ENCODE measurements at regions not wholly inside any gene's neighbourhood (a gene's known extent, or its start where the extent isn't known, plus 50 kb on each side); places are given as distances from the start of the nearest gene placed in this dataset.

DNA sequence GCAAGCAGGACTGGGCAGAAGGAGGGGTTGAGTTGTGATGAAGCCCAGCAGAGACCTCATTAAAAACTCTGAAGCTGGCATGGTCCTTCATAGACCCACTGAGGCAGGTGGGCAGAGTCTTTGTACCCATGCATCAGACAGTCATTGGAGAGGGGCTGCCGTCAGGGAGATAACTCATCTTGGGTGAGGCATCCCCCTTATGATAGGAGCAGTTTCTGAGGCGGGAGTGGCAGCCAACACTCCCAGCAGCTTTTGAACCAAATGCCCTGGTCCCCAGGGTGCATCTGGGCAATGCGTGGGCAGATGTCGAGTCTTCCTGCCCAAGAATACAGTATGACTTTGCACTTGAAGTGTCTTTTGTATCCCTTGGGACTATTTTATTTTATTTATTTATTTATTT, 68.1 kb downstream of the HTR5A start:
- DNase-seq, result no peak

GRCh38 chr7:155141562-155141961, 71.4 kb downstream of the HTR5A start:
- DNase-seq, result no peak

DNA sequence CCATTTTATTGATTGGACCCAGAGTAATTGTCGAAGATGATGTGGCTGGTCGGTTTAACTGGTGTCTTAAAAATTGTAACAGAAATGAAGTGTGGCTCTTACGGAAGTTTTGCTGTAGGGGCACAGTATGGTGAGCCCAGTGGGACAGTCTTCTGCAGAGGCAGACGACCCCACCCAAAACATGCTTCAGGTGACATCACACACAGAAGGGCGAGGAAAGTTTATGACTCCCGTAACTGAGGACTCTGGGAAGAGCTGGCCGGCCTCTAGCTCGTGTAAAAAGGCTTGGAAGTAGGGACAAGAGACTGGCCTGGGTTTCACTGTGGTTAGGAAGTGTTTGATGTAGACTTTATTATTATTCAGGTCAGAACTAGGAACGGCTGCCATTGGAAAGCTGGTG, 73.3 kb downstream of the HTR5A start:
- DNase-seq, result no peak

DNA sequence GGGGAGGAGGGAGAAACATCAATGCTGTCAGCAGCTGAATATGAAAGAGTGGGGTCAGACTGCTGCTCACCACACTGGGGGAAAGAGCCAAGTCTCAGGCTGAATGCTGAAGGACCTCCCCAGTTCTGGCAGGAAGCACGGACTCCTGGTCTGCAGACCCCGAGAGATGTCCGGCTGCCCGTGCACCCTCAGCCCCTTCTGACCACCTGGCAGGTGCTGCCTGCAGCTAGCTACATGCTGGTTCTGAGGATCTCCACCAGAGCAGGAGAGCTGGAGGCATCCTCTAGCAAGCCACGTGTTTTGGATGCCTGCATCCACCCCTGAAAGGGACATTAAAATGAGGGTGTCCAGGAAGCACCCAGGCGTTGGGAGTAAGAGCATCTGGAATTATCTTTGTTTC, 74.2 kb downstream of the HTR5A start:
- no peak for DNase-seq

DNA sequence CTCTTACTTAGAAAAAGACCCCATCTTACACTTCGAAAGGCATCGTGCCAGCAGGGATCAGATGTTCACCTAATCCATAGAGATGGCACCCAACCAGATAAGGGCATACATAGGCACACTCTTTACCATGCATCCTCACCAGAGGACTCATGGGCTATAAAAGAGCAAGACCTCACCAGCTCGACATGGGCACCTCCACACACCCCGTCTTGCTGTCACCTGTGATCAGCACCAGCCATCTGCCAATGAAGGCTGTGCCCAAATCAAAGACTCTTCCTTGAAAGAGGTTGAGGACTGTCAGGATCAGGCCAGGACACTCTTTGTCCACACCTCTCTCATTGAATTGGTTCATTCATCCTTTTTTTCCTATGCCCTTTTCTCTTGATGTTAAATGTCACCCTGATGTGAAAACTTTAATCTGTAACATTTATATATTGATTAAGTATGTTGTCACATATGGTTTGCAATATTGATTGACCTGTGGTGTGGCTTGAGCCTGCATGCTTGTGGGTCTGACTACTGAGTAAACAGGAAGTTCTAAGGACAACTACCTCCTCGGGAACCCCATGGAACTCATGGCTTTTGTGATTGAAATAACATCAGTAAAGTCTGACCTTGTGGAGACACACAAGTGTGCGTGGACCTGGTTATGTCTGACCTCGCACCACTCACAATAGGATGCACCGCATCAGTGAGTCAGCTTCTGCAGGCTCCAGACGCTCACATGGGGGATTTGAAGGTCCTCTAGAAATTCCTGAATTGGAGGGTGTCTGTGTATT, 75.5 kb downstream of the HTR5A start:
- no peak for DNase-seq

- no peak for DNase-seq
Measured at GRCh38 chr7:155147172-155147571, 77.0 kb downstream of the HTR5A start.

- no peak for DNase-seq
Measured at GRCh38 chr7:155147624-155148023, 77.5 kb downstream of the HTR5A start.

DNA sequence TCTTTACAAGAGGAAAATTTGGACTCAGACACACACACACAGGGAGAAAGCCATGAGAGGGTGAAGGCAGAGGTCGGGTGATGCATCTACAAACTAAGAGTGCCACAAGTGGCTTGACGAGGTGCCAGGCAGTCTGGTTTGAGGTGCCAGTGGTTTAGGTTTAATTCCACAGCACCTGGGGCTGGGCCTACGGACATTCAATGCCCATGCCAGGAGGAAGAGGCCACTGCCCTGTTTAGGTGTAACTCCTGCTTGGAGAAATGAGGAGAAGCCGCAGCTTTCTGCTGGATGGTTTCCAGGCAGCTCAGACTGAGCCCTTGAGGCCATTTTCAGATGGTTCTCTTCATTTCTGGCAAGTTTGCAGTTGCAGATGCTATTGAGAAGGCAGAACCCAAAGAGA, 83.6 kb downstream of the HTR5A start:
- no peak for DNase-seq

- DNase-seq, result no peak
Measured at GRCh38 chr7:155154586-155154985, 84.5 kb downstream of the HTR5A start.

GRCh38 chr7:155161690-155162089, 91.6 kb downstream of the HTR5A start:
- no peak for DNase-seq

DNA sequence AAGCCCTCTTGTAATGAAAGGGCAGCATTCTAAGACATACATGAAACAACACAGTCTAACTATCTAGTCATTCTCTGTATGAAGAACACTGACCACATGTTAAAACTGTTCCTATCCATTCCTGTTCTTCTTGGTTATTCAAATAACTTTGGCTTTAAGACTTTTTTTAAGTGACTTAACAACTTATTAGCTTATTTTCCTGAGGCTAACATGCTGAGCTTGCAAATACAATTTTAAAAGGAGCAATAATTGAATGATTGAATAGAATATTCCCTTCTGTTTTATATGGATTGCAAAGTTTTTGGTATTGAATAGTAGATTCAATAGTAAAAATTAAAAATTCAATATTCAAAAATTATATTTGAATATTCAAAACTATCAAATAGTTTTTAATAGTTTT, 92.3 kb downstream of the HTR5A start:
- no peak for DNase-seq

DNA sequence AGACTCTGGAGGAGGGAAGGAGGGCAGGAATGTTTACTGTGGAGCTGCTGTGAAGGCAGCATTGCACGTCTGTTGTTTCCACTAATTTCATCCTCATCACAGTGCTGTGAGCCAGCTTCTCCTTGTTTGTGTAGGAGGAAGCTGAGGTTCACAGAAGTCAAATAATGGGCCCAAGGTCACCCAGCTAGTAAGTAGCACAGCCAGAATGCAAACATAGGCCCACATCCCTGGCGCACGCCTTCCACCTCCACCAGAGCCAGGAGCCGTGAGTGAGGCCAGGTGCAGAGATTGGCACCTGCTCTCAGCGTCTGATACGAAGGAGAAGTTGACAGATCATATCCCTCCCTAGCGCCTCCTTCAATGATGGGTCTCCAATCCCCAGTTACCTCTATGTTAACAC, 93.6 kb downstream of the HTR5A start:
- no peak for DNase-seq

DNA sequence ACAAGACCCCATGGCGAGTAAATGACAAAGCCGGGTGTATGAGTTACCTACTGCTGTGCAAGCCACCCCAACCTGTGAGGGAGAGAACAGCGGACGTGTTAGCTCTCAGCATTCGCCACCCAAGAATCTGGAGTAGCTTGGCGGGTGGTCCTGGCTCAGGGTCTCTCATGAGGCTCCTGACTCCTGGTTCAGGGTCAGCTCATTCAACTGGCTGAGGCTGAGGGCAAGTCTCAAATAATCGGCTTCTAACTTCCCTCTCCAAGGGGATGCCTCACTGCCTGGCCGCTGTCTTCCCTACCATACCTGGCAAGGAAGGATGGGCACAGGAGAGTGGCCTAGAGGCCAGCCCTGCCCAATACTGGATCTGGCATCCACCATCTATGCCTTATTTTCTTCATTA, 94.2 kb downstream of the HTR5A start:
- no peak for DNase-seq

DNA sequence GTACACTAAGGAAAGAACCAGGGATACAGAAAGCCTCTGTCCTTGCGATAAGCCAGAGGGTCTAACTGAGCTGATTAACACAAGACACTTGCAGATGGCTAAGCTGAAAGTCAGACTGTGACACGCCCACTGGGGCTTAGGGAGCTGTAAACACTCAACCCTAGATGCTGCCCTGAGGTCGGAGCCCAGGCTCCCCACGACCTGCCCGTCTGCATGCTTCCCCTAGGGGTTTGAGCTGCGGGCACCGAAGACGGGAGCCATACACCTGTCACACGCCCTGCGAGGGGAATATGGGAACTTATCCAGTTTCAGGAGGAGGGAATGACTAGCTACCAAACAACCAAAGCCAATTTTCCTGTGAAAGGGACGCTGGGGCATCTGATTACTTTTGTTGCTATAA, 96.0 kb downstream of the HTR5A start:
- no peak for DNase-seq

- no peak for DNase-seq
Measured at GRCh38 chr7:155166673-155167370, 96.7 kb downstream of the HTR5A start.

DNA sequence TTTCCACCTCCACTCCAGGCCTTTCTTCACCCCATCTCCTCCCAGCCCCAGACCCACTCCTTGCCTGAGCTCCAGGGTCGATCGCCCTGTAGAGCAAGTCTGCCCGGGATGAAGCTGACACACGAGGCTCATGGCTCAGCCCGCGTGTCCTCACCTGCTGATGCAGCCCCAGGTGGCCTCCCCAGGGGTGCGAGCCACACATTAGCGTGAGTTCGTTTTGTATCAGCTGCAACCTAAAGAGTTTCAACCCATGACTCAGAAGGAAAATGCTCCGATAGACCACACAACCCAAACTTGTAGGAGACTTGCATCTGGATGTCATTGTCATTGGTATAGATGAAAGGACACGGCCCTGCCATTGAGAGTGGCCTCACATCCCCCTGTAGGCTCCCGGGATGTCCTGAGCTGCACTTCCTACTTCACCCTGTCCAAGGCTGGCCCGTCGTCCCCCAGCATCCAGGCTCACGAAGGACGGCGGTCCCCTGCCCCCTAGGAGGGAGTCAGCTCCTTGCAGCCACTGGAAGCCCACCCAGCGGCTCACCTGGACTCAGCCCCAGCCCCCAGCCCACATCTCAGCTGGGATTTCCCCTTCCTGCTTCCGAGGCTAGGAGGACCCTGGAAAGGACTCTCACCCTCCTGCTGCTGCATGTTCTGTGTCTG, 97.7 kb downstream of the HTR5A start:
- DNase-seq, result no peak

- DNase-seq, result no peak
Measured at GRCh38 chr7:155168597-155169480, 98.7 kb downstream of the HTR5A start.

DNA sequence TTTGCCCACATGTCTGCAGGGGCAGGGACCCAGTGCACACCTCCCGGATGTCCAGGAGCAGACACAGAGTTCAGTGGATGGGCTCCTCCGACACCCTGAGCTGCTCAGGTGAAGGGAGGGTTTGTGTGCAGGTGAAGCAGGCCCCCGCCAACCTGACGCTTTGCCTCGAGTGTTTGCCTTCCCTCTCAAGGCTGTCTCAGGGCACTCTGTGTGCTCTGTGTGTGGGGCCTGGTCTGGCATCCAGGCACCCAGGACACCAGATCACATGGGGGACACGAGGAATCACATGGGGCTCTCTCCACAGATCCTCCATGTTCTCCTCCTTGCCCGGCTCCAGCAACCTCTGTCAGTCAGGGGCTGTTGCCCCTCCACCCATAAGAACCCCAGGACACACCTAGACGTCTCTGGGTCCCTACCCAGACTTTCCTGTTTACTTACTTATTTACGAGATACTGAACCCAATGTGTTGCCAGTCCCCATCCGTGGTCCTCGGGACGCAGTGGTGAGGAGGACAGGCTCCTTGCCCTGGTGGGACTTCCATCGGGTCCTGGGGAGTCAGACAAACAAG, 99.5 kb downstream of the HTR5A start:
- DNase-seq, result no peak

- no peak for DNase-seq
Measured at GRCh38 chr7:155170331-155170730, 100.2 kb downstream of the HTR5A start.

- DNase-seq, result no peak
Measured at GRCh38 chr7:155172141-155172540, 102.0 kb downstream of the HTR5A start.

GRCh38 chr7:155173905-155174304, 103.8 kb downstream of the HTR5A start:
- no peak for DNase-seq

GRCh38 chr7:155178096-155178495, 108.0 kb downstream of the HTR5A start:
- no peak for DNase-seq

- DNase-seq, result no peak
Measured at GRCh38 chr7:155181768-155182167, 111.6 kb downstream of the HTR5A start.
